ENCODE measurements at regions not wholly inside any gene's neighbourhood (a gene's known extent, or its start where the extent isn't known, plus 50 kb on each side); places are given as distances from the start of the nearest gene placed in this dataset.

DNA sequence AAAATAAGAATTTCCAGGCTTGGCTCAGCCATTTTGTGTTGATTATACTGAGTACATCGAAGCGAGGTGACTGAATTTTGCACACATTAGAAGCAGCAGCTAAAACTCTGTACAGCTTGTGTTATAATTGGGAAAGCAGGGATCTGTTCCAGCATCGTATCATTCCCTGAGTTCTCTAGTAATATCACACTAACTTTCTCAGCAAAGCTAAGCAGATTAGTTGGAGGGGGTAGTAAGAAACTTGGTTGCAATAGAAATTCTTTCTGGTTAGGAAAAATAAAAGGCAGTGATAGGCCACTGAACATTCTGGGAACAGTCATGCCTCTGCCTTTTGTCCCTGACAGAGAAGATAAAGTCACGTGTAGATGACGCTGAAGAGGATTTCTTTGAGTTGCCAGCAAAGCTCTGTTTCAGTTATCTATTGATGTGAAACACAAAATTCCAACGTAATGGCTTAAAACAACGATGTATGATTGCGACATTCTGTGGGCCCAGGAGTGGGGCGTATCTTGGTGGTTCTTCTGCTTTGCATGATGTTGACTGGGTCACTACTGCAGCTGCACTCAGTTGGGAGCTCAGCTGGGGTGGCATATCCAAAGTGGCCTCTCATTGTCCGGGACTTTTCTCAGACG, 202.1 kb upstream of the MEX3C start:
- in situ Hi-C loops (cut with HindIII; ENCODE audit: extremely low pct_ligation_motif_present, low pct_unique_long_range_greater_than_20kb) = no loop called here
- CTCF ChIA-PET (ENCODE audit: low intra/inter-chr PET ratio, low total read pairs) = no interaction called here

DNA sequence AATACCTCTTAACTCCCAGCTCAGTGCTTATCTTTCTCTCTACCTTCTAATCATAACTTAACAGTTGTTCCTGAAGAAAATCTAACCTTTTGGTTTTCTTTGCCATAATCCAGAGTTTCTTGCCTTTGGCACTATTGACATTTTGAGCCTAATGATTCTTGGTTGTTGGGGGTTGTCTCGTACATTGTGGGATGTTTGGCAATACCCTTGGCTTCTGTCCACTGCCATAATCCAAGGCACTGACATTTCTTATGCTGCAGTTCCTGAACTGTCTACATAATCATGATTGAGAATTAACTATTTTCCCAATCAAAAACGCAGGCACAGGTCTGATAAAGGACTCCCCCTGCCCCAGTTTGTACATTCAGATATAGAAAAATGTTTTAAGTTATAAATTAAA, 203.2 kb upstream of the MEX3C start:
- H3K27me3 ChIP-seq (ENCODE audit: control insufficient read depth in 1 of 2, insufficient read depth in 2 of 2, low read length in 2 of 2) = no peaks in the 10 kb centered on the region; a peak in 1 of 5 replicates
- H3K4me1 ChIP-seq (ENCODE audit: insufficient read depth, low read length) = no peaks in the 10 kb centered on the region
- no peaks in the 10 kb centered on the region for H3K36me3 ChIP-seq (replicated peaks in 1 of 2; ENCODE audit: control insufficient read depth in 1 of 2, insufficient read depth in 2 of 2, low read length in 2 of 2)
- DNase-seq (ENCODE audit: low spot score) (no peak), ATAC-seq (no peak), FAIRE-seq (no peak)
- H4K20me1 ChIP-seq (ENCODE audit: insufficient read depth, low read length) = no peaks in the 10 kb centered on the region
- no TSS peak for BruUV-seq (replicated peaks)
- H3K4me3 ChIP-seq (replicated peaks in 1 of 3; ENCODE audit: insufficient read depth in 1 of 3, low read depth in 2 of 3, low read length in 3 of 3) = no peak overlapping the region
- CTCF ChIA-PET (ENCODE audit: low intra/inter-chr PET ratio, low total read pairs) = no interaction called here
- 4% methylated on average over 2 of the region's 2 CpGs for WGBS (ENCODE audit: low lambda C conversion rate)
- POLR2A ChIA-PET = no interaction called here
- no peaks in the 10 kb centered on the region for H3K79me2 ChIP-seq (ENCODE audit: insufficient read depth, low read length)
- no peaks in the 10 kb centered on the region for H3K9me3 ChIP-seq (ENCODE audit: low read length)
- no peak overlapping the region for H3K4me2 ChIP-seq (ENCODE audit: low read depth, low read length)
- no peak overlapping the region for H2AFZ ChIP-seq (ENCODE audit: low read length)
- H3K9ac ChIP-seq (ENCODE audit: insufficient read depth, low read depth, low read length) = no peak overlapping the region
- intact Hi-C loops (cut with micrococcal nuclease; ENCODE audit: unreplicated experiment) (no loop called here), in situ Hi-C loops (cut with HindIII; ENCODE audit: extremely low pct_ligation_motif_present, low pct_unique_long_range_greater_than_20kb) (no loop called here)
- H3K27ac ChIP-seq (ENCODE audit: extremely low read length, insufficient read depth, low read length) = no peak overlapping the region
- TF ChIP-seq, protein P1, sequence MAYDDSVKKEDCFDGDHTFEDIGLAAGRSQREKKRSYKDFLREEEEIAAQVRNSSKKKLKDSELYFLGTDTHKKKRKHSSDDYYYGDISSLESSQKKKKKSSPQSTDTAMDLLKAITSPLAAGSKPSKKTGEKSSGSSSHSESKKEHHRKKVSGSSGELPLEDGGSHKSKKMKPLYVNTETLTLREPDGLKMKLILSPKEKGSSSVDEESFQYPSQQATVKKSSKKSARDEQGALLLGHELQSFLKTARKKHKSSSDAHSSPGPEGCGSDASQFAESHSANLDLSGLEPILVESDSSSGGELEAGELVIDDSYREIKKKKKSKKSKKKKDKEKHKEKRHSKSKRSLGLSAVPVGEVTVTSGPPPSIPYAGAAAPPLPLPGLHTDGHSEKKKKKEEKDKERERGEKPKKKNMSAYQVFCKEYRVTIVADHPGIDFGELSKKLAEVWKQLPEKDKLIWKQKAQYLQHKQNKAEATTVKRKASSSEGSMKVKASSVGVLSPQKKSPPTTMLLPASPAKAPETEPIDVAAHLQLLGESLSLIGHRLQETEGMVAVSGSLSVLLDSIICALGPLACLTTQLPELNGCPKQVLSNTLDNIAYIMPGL (CRISPR knock-in tag; IDR thresholded peaks at IDR 0.05; ENCODE audit: borderline replicate concordance in 1 of 2, low read depth in 1 of 2) = no peak
- TF ChIP-seq, protein P2, sequence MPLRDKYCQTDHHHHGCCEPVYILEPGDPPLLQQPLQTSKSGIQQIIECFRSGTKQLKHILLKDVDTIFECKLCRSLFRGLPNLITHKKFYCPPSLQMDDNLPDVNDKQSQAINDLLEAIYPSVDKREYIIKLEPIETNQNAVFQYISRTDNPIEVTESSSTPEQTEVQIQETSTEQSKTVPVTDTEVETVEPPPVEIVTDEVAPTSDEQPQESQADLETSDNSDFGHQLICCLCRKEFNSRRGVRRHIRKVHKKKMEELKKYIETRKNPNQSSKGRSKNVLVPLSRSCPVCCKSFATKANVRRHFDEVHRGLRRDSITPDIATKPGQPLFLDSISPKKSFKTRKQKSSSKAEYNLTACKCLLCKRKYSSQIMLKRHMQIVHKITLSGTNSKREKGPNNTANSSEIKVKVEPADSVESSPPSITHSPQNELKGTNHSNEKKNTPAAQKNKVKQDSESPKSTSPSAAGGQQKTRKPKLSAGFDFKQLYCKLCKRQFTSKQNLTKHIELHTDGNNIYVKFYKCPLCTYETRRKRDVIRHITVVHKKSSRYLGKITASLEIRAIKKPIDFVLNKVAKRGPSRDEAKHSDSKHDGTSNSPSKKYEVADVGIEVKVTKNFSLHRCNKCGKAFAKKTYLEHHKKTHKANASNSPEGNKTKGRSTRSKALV (CRISPR knock-in tag; IDR thresholded peaks at IDR 0.05) = no peak
- no peak for TF ChIP-seq MATR3 (CRISPR knock-in tag; IDR thresholded peaks at IDR 0.05)
- no peak for TF ChIP-seq FOXJ3 (CRISPR knock-in tag; IDR thresholded peaks at IDR 0.05; ENCODE audit: borderline replicate concordance)
- no peak for TF ChIP-seq KDM2A (CRISPR knock-in tag; IDR thresholded peaks at IDR 0.05; ENCODE audit: borderline replicate concordance, low read depth)
- TF ChIP-seq, protein P3, sequence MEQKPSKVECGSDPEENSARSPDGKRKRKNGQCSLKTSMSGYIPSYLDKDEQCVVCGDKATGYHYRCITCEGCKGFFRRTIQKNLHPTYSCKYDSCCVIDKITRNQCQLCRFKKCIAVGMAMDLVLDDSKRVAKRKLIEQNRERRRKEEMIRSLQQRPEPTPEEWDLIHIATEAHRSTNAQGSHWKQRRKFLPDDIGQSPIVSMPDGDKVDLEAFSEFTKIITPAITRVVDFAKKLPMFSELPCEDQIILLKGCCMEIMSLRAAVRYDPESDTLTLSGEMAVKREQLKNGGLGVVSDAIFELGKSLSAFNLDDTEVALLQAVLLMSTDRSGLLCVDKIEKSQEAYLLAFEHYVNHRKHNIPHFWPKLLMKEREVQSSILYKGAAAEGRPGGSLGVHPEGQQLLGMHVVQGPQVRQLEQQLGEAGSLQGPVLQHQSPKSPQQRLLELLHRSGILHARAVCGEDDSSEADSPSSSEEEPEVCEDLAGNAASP (CRISPR knock-in tag; IDR thresholded peaks at IDR 0.05; ENCODE audit: borderline replicate concordance) = no peak
- TF ChIP-seq ZKSCAN8 (CRISPR knock-in tag; IDR thresholded peaks at IDR 0.05; ENCODE audit: borderline replicate concordance) = no peak
- no peak for TF ChIP-seq ZNF382 (CRISPR knock-in tag; IDR thresholded peaks at IDR 0.05; ENCODE audit: borderline replicate concordance)
- no peak for TF ChIP-seq RBFOX2 (IDR thresholded peaks at IDR 0.05; ENCODE audit: low read depth, low read length)

More for the DNA sequence above, 202.1 kb upstream of the MEX3C start:
- intact Hi-C loops (cut with micrococcal nuclease; ENCODE audit: unreplicated experiment) = no loop called here
- DNase-seq (ENCODE audit: low spot score) = no peak
- 36% methylated on average over 9 of the region's 11 CpGs for WGBS (ENCODE audit: low lambda C conversion rate)
- Histone ChIP-seq H3K4me2 (ENCODE audit: low read depth, low read length) (no peak overlapping the region), H3K36me3 (replicated peaks in 1 of 2; ENCODE audit: control insufficient read depth in 1 of 2, insufficient read depth in 2 of 2, low read length in 2 of 2) (no peaks in the 10 kb centered on the region), H3K9me3 (ENCODE audit: low read length) (no peaks in the 10 kb centered on the region), H2AFZ (ENCODE audit: low read length) (no peak overlapping the region), H3K27ac (ENCODE audit: extremely low read length, insufficient read depth, low read length) (no peak overlapping the region), H3K4me3 (replicated peaks in 1 of 3; ENCODE audit: insufficient read depth in 1 of 3, low read depth in 2 of 3, low read length in 3 of 3) (no peak overlapping the region), H3K79me2 (ENCODE audit: insufficient read depth, low read length) (no peaks in the 10 kb centered on the region), H3K9ac (ENCODE audit: insufficient read depth, low read depth, low read length) (no peak overlapping the region), H4K20me1 (ENCODE audit: insufficient read depth, low read length) (no peaks in the 10 kb centered on the region), H3K4me1 (ENCODE audit: insufficient read depth, low read length) (no peaks in the 10 kb centered on the region), H3K27me3 (ENCODE audit: control insufficient read depth in 1 of 2, insufficient read depth in 2 of 2, low read length in 2 of 2) (no peaks in the 10 kb centered on the region; a peak in 1 of 5 replicates)
- BruUV-seq (replicated peaks) = no TSS peak
- ATAC-seq = no peak
- POLR2A ChIA-PET = no interaction called here
- no peak for FAIRE-seq
- TF ChIP-seq CEBPB (IDR thresholded peaks at IDR 0.05; ENCODE audit: borderline replicate concordance, low read depth, low read length) = peak; percentile 83
- TF ChIP-seq SP140L (CRISPR knock-in tag; IDR thresholded peaks at IDR 0.05; ENCODE audit: borderline replicate concordance) = no peak

Measured in HepG2 (cell line).